ENCODE measurements at regions not wholly inside any gene's neighbourhood (a gene's known extent, or its start where the extent isn't known, plus 50 kb on each side); places are given as distances from the start of the nearest gene placed in this dataset.
"Not testable (repeated sequence)": the region's sequence is repeated elsewhere in the genome, so short reads cannot be mapped to it uniquely, and the experiment has no call there.

- Histone ChIP-seq H3K9ac (ENCODE audit: low read length) (no peak overlapping the region), H3K36me3 (ENCODE audit: insufficient read depth, low read length) (no peaks in the 10 kb centered on the region), H3K4me1 (ENCODE audit: insufficient read depth, low read length) (no peaks in the 10 kb centered on the region), H3K9me3 (ENCODE audit: low read length) (no peaks in the 10 kb centered on the region), H3K4me3 (ENCODE audit: low read depth in 1 of 2, low read length in 2 of 2) (no peak overlapping the region), H3K27me3 (ENCODE audit: control insufficient read depth in 1 of 2, insufficient read depth in 2 of 2, low read length in 2 of 2) (no peaks in the 10 kb centered on the region), H3K27ac (ENCODE audit: low read depth, low read length) (no peak overlapping the region)
Observed at GRCh38 chr3:157919319-157919887, 186.8 kb downstream of the SHOX2 start.

- Histone ChIP-seq H3K9ac (ENCODE audit: low read length) (no peak overlapping the region), H3K4me3 (ENCODE audit: low read depth in 1 of 2, low read length in 2 of 2) (no peak overlapping the region), H3K27me3 (ENCODE audit: control insufficient read depth in 1 of 2, insufficient read depth in 2 of 2, low read length in 2 of 2) (no peaks in the 10 kb centered on the region), H3K27ac (ENCODE audit: low read depth, low read length) (no peak overlapping the region), H3K9me3 (ENCODE audit: low read length) (no peaks in the 10 kb centered on the region), H3K4me1 (ENCODE audit: insufficient read depth, low read length) (no peaks in the 10 kb centered on the region), H3K36me3 (ENCODE audit: insufficient read depth, low read length) (no peaks in the 10 kb centered on the region)
Observed at GRCh38 chr3:157918402-157918801, 187.8 kb downstream of the SHOX2 start.

GRCh38 chr3:157916672-157917071 is 189.5 kb downstream of the SHOX2 start:
- Histone ChIP-seq H3K9ac (ENCODE audit: low read length) (no peak overlapping the region), H3K4me1 (ENCODE audit: insufficient read depth, low read length) (no peaks in the 10 kb centered on the region), H3K27me3 (ENCODE audit: control insufficient read depth in 1 of 2, insufficient read depth in 2 of 2, low read length in 2 of 2) (no peaks in the 10 kb centered on the region), H3K27ac (ENCODE audit: low read depth, low read length) (no peak overlapping the region), H3K4me3 (ENCODE audit: low read depth in 1 of 2, low read length in 2 of 2) (no peak overlapping the region), H3K9me3 (ENCODE audit: low read length) (no peaks in the 10 kb centered on the region), H3K36me3 (ENCODE audit: insufficient read depth, low read length) (no peaks in the 10 kb centered on the region)

GRCh38 chr3:157914882-157915281 is 191.3 kb downstream of the SHOX2 start:
- Histone ChIP-seq H3K36me3 (ENCODE audit: insufficient read depth, low read length) (no peaks in the 10 kb centered on the region), H3K4me1 (ENCODE audit: insufficient read depth, low read length) (no peaks in the 10 kb centered on the region), H3K9me3 (ENCODE audit: low read length) (no peaks in the 10 kb centered on the region), H3K9ac (ENCODE audit: low read length) (no peak overlapping the region), H3K27me3 (ENCODE audit: control insufficient read depth in 1 of 2, insufficient read depth in 2 of 2, low read length in 2 of 2) (no peaks in the 10 kb centered on the region), H3K4me3 (ENCODE audit: low read depth in 1 of 2, low read length in 2 of 2) (no peak overlapping the region), H3K27ac (ENCODE audit: low read depth, low read length) (no peak overlapping the region)

GRCh38 chr3:157913741-157914150 is 192.5 kb downstream of the SHOX2 start:
- Histone ChIP-seq H3K36me3 (ENCODE audit: insufficient read depth, low read length) (no peaks in the 10 kb centered on the region), H3K27ac (ENCODE audit: low read depth, low read length) (no peak overlapping the region), H3K9me3 (ENCODE audit: low read length) (no peaks in the 10 kb centered on the region), H3K27me3 (ENCODE audit: control insufficient read depth in 1 of 2, insufficient read depth in 2 of 2, low read length in 2 of 2) (no peaks in the 10 kb centered on the region), H3K4me1 (ENCODE audit: insufficient read depth, low read length) (no peaks in the 10 kb centered on the region), H3K9ac (ENCODE audit: low read length) (no peak overlapping the region), H3K4me3 (ENCODE audit: low read depth in 1 of 2, low read length in 2 of 2) (no peak overlapping the region)

- H3K9me3 ChIP-seq (ENCODE audit: low read length) = no peaks in the 10 kb centered on the region
- no peaks in the 10 kb centered on the region for H3K4me1 ChIP-seq (ENCODE audit: insufficient read depth, low read length)
- H3K27ac ChIP-seq (ENCODE audit: low read depth, low read length) = no peak overlapping the region
- H3K4me3 ChIP-seq (ENCODE audit: low read depth in 1 of 2, low read length in 2 of 2) = no peak overlapping the region
- no peaks in the 10 kb centered on the region for H3K36me3 ChIP-seq (ENCODE audit: insufficient read depth, low read length)
- no peak overlapping the region for H3K9ac ChIP-seq (ENCODE audit: low read length)
- no peaks in the 10 kb centered on the region for H3K27me3 ChIP-seq (ENCODE audit: control insufficient read depth in 1 of 2, insufficient read depth in 2 of 2, low read length in 2 of 2)
Observed at GRCh38 chr3:157912514-157913451, 193.4 kb downstream of the SHOX2 start.

GRCh38 chr3:157906627-157907026 is 199.6 kb downstream of the SHOX2 start:
- no peaks in the 10 kb centered on the region for H3K27me3 ChIP-seq (ENCODE audit: control insufficient read depth in 1 of 2, insufficient read depth in 2 of 2, low read length in 2 of 2)
- no peaks in the 10 kb centered on the region for H3K9me3 ChIP-seq (ENCODE audit: low read length)

GRCh38 chr3:157905885-157906284 is 200.3 kb downstream of the SHOX2 start:
- Histone ChIP-seq H3K4me1 (ENCODE audit: insufficient read depth, low read length) (no peaks in the 10 kb centered on the region), H3K9ac (ENCODE audit: low read length) (no peak overlapping the region), H3K4me3 (ENCODE audit: low read depth in 1 of 2, low read length in 2 of 2) (no peak overlapping the region), H3K27me3 (ENCODE audit: control insufficient read depth in 1 of 2, insufficient read depth in 2 of 2, low read length in 2 of 2) (no peaks in the 10 kb centered on the region), H3K36me3 (ENCODE audit: insufficient read depth, low read length) (no peaks in the 10 kb centered on the region), H3K9me3 (ENCODE audit: low read length) (no peaks in the 10 kb centered on the region), H3K27ac (ENCODE audit: low read depth, low read length) (no peak overlapping the region)

More at GRCh38 chr3:157906627-157907026, 199.6 kb downstream of the SHOX2 start:
- Histone ChIP-seq H3K9ac (ENCODE audit: low read length) (no peak overlapping the region), H3K4me1 (ENCODE audit: insufficient read depth, low read length) (no peaks in the 10 kb centered on the region), H3K4me3 (ENCODE audit: low read depth in 1 of 2, low read length in 2 of 2) (no peak overlapping the region), H3K36me3 (ENCODE audit: insufficient read depth, low read length) (no peaks in the 10 kb centered on the region), H3K27ac (ENCODE audit: low read depth, low read length) (no peak overlapping the region)

GRCh38 chr3:157902680-157903079 is 203.5 kb downstream of the SHOX2 start:
- not testable (repeated sequence) for H3K27me3 ChIP-seq (ENCODE audit: control insufficient read depth in 1 of 2, insufficient read depth in 2 of 2, low read length in 2 of 2); H3K4me3 ChIP-seq (ENCODE audit: low read depth in 1 of 2, low read length in 2 of 2); H3K9me3 ChIP-seq (ENCODE audit: low read length); H3K36me3 ChIP-seq (ENCODE audit: insufficient read depth, low read length); H3K4me1 ChIP-seq (ENCODE audit: insufficient read depth, low read length); H3K27ac ChIP-seq (ENCODE audit: low read depth, low read length); H3K9ac ChIP-seq (ENCODE audit: low read length)

GRCh38 chr3:157888040-157888439 is 218.2 kb downstream of the SHOX2 start:
- Histone ChIP-seq H3K4me3 (ENCODE audit: low read depth in 1 of 2, low read length in 2 of 2) (no peak overlapping the region), H3K36me3 (ENCODE audit: insufficient read depth, low read length) (no peaks in the 10 kb centered on the region), H3K9me3 (ENCODE audit: low read length) (no peaks in the 10 kb centered on the region), H3K27ac (ENCODE audit: low read depth, low read length) (no peak overlapping the region), H3K4me1 (ENCODE audit: insufficient read depth, low read length) (no peaks in the 10 kb centered on the region), H3K9ac (ENCODE audit: low read length) (no peak overlapping the region), H3K27me3 (ENCODE audit: control insufficient read depth in 1 of 2, insufficient read depth in 2 of 2, low read length in 2 of 2) (no peaks in the 10 kb centered on the region)

- no peak overlapping the region for H3K27ac ChIP-seq (ENCODE audit: low read depth, low read length)
- no peaks in the 10 kb centered on the region for H3K4me1 ChIP-seq (ENCODE audit: insufficient read depth, low read length)
- H3K4me3 ChIP-seq (ENCODE audit: low read depth in 1 of 2, low read length in 2 of 2) = no peak overlapping the region
- no peak overlapping the region for H3K9ac ChIP-seq (ENCODE audit: low read length)
- H3K27me3 ChIP-seq (ENCODE audit: control insufficient read depth in 1 of 2, insufficient read depth in 2 of 2, low read length in 2 of 2) = no peaks in the 10 kb centered on the region
- H3K36me3 ChIP-seq (ENCODE audit: insufficient read depth, low read length) = no peaks in the 10 kb centered on the region
- no peaks in the 10 kb centered on the region for H3K9me3 ChIP-seq (ENCODE audit: low read length)
Observed at GRCh38 chr3:157876556-157876955, 229.7 kb downstream of the SHOX2 start.

- Histone ChIP-seq H3K9ac (ENCODE audit: low read length) (no peak overlapping the region), H3K27ac (ENCODE audit: low read depth, low read length) (no peak overlapping the region), H3K4me1 (ENCODE audit: insufficient read depth, low read length) (no peaks in the 10 kb centered on the region), H3K36me3 (ENCODE audit: insufficient read depth, low read length) (no peaks in the 10 kb centered on the region), H3K4me3 (ENCODE audit: low read depth in 1 of 2, low read length in 2 of 2) (no peak overlapping the region), H3K9me3 (ENCODE audit: low read length) (no peaks in the 10 kb centered on the region), H3K27me3 (ENCODE audit: control insufficient read depth in 1 of 2, insufficient read depth in 2 of 2, low read length in 2 of 2) (no peaks in the 10 kb centered on the region)
Observed at GRCh38 chr3:157872902-157873301, 233.3 kb downstream of the SHOX2 start.

Measured in muscle layer of colon (tissue), 2 donors.